Ishikawa (cell line): ENCODE measurements at regions not wholly inside any gene's neighbourhood (a gene's known extent, or its start where the extent isn't known, plus 50 kb on each side); places are given as distances from the start of the nearest gene placed in this dataset.

Experiments
- CEBPB ChIP-seq: IDR thresholded peaks from 2 replicates; pipeline ENCODE4 v1.6.1; 2012
- CREB1 ChIP-seq: IDR thresholded peaks from 2 replicates; pipeline ENCODE4 v1.6.1; 2012; ENCODE audit warnings: low read depth
- EP300 ChIP-seq: IDR thresholded peaks from 2 replicates; pipeline ENCODE4 v1.6.1; 2012; ENCODE audit warnings: borderline replicate concordance
- FOXM1 ChIP-seq: IDR thresholded peaks from 2 replicates; pipeline ENCODE4 v1.6.1; 2012; ENCODE audit warnings: low read depth, borderline replicate concordance
- NFIC ChIP-seq: IDR thresholded peaks from 2 replicates; pipeline ENCODE4 v1.6.1; 2012
- RAD21 ChIP-seq: IDR thresholded peaks from 2 replicates; pipeline ENCODE4 v1.6.1; 2012; ENCODE audit warnings: low read depth
- TAF1 ChIP-seq: IDR thresholded peaks from 2 replicates; pipeline ENCODE4 v1.6.1; 2012; ENCODE audit warnings: low read depth, mild to moderate bottlenecking
- TF ChIP-seq, protein P1 (sequence below): IDR thresholded peaks from 2 replicates; pipeline ENCODE4 v1.6.1; 2012; ENCODE audit warnings: low read depth, mild to moderate bottlenecking

DNA sequence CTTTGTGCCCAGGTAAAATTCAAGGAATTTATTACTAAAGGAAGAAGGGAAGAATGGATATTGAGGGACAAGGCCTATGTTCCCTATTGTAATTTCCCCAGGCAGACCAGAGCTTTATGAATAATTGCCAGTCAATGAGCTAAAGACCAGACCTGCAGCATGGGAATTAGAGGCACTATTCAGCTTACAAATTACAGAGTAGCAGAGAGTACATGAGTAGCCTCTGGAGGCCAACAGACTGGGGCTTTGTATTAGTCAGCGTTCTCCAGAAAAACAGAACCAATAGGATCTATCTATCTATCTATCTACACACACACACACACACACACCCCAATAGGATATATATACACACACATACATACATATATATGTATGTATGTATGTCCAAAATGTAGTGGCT, 120.0 kb upstream of the RPH3A start:
- TF ChIP-seq EP300, result no peak
- no peak for TF ChIP-seq NFIC
- TF ChIP-seq TAF1, result no peak
- TF ChIP-seq RAD21, result no peak
- no peak for TF ChIP-seq CREB1
- TF ChIP-seq, protein P1, sequence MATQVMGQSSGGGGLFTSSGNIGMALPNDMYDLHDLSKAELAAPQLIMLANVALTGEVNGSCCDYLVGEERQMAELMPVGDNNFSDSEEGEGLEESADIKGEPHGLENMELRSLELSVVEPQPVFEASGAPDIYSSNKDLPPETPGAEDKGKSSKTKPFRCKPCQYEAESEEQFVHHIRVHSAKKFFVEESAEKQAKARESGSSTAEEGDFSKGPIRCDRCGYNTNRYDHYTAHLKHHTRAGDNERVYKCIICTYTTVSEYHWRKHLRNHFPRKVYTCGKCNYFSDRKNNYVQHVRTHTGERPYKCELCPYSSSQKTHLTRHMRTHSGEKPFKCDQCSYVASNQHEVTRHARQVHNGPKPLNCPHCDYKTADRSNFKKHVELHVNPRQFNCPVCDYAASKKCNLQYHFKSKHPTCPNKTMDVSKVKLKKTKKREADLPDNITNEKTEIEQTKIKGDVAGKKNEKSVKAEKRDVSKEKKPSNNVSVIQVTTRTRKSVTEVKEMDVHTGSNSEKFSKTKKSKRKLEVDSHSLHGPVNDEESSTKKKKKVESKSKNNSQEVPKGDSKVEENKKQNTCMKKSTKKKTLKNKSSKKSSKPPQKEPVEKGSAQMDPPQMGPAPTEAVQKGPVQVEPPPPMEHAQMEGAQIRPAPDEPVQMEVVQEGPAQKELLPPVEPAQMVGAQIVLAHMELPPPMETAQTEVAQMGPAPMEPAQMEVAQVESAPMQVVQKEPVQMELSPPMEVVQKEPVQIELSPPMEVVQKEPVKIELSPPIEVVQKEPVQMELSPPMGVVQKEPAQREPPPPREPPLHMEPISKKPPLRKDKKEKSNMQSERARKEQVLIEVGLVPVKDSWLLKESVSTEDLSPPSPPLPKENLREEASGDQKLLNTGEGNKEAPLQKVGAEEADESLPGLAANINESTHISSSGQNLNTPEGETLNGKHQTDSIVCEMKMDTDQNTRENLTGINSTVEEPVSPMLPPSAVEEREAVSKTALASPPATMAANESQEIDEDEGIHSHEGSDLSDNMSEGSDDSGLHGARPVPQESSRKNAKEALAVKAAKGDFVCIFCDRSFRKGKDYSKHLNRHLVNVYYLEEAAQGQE, result no peak
- no peak for TF ChIP-seq CEBPB
- no peak for TF ChIP-seq FOXM1
